ENCODE measurements at regions not wholly inside any gene's neighbourhood (a gene's known extent, or its start where the extent isn't known, plus 50 kb on each side); places are given as distances from the start of the nearest gene placed in this dataset.

DNA sequence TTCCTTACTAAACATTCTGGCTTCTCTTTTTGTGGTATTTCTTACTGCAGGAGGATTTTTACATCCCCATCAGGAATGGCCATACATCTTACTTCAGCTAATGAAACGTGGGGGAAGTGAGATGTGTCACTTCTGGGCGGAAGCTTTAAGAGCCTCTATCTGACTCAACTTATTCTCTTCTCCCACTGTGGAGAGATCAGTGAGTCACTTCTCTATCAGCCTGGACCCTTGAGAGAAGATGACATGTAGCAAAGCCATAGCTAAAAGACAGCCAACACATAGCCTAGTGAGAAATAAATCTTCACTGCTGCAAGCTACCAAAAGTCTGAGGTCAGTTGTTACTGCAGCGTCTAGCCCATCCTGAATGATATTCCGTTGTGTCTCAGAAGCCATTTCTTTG is 1066.7 kb upstream of the RBFOX1 start:
- no peak for TF ChIP-seq EGR1 (IDR thresholded peaks at IDR 0.05)
- no peak for TF ChIP-seq TEAD4 (IDR thresholded peaks at IDR 0.05)
- no peak for TF ChIP-seq NFIC (IDR thresholded peaks at IDR 0.05)
- TF ChIP-seq MAX (IDR thresholded peaks at IDR 0.05) = no peak
- no peak for TF ChIP-seq RAD21 (IDR thresholded peaks at IDR 0.05; ENCODE audit: low read depth)
- no peak for TF ChIP-seq FOXM1 (IDR thresholded peaks at IDR 0.05; ENCODE audit: borderline replicate concordance, low read depth)
- no peak for TF ChIP-seq EP300 (IDR thresholded peaks at IDR 0.05; ENCODE audit: borderline replicate concordance)

Measured in Ishikawa (cell line).